Midbrain (tissue), 1 donor: ENCODE measurements at regions not wholly inside any gene's neighbourhood (a gene's known extent, or its start where the extent isn't known, plus 50 kb on each side); places are given as distances from the start of the nearest gene placed in this dataset.
"Not testable (repeated sequence)": the region's sequence is repeated elsewhere in the genome, so short reads cannot be mapped to it uniquely, and the experiment has no call there.

ENCODE experiments used
- DNase-seq: peaks from one replicate; lab custom pipeline; 2025; lab: John Stamatoyannopoulos, UW

GRCh38 chr10:10017716-10018115 is 1000.0 kb upstream of the CELF2 start:
- DNase-seq = no peak

- no peak for DNase-seq
Measured at GRCh38 chr10:10020945-10021344, 996.7 kb upstream of the CELF2 start.

- DNase-seq = no peak
Measured at GRCh38 chr10:10032991-10033390, 984.7 kb upstream of the CELF2 start.

- no peak for DNase-seq
Measured at GRCh38 chr10:10038348-10038747, 979.3 kb upstream of the CELF2 start.

GRCh38 chr10:10039595-10039994 is 978.1 kb upstream of the CELF2 start:
- no peak for DNase-seq

GRCh38 chr10:10043083-10043482 is 974.6 kb upstream of the CELF2 start:
- DNase-seq = no peak

- DNase-seq = no peak
Measured at GRCh38 chr10:10044922-10045764, 972.5 kb upstream of the CELF2 start.

GRCh38 chr10:10045765-10046028 is 972.0 kb upstream of the CELF2 start:
- DNase-seq = no peak

- no peak for DNase-seq
Measured at GRCh38 chr10:10047426-10047825, 970.2 kb upstream of the CELF2 start.

- no peak for DNase-seq
Measured at GRCh38 chr10:10053051-10053450, 964.6 kb upstream of the CELF2 start.

GRCh38 chr10:10054466-10054865 is 963.2 kb upstream of the CELF2 start:
- DNase-seq = no peak

GRCh38 chr10:10055656-10056442 is 961.8 kb upstream of the CELF2 start:
- no peak for DNase-seq

- DNase-seq = no peak
Measured at GRCh38 chr10:10056961-10057360, 960.7 kb upstream of the CELF2 start.

GRCh38 chr10:10067644-10068043 is 950.0 kb upstream of the CELF2 start:
- no peak for DNase-seq

- DNase-seq = not testable (repeated sequence)
Measured at GRCh38 chr10:10074847-10075246, 942.8 kb upstream of the CELF2 start.

GRCh38 chr10:10078446-10078845 is 939.2 kb upstream of the CELF2 start:
- DNase-seq = no peak

GRCh38 chr10:10092581-10092980 is 925.1 kb upstream of the CELF2 start:
- DNase-seq = no peak

GRCh38 chr10:10093021-10093420 is 924.7 kb upstream of the CELF2 start:
- DNase-seq = no peak

- DNase-seq = no peak
Measured at GRCh38 chr10:10094691-10095090, 923.0 kb upstream of the CELF2 start.

GRCh38 chr10:10096296-10096695 is 921.4 kb upstream of the CELF2 start:
- no peak for DNase-seq

GRCh38 chr10:10096898-10097297 is 920.8 kb upstream of the CELF2 start:
- DNase-seq = no peak

- no peak for DNase-seq
Measured at GRCh38 chr10:10101106-10101505, 916.6 kb upstream of the CELF2 start.

GRCh38 chr10:10110844-10111490 is 906.7 kb upstream of the CELF2 start:
- DNase-seq = no peak
